ENCODE measurements at regions not wholly inside any gene's neighbourhood (a gene's known extent, or its start where the extent isn't known, plus 50 kb on each side); places are given as distances from the start of the nearest gene placed in this dataset.

- no peak for TF ChIP-seq CTCF (IDR thresholded peaks at IDR 0.05 in 4 of 5, conservative IDR thresholded peaks at IDR 0.05 in 1 of 5)
- TF ChIP-seq POLR2A (IDR thresholded peaks at IDR 0.05): no peak
These were observed 521.0 kb upstream of the B3GALT2 start for GRCh38 chr1:193707271-193708021.
